NCI-H2171 treated with DMSO at 0.1 percent for 48 hours (cell line): ENCODE measurements at regions not wholly inside any gene's neighbourhood (a gene's known extent, or its start where the extent isn't known, plus 50 kb on each side); places are given as distances from the start of the nearest gene placed in this dataset.

ENCODE experiments used
- DNase-seq: peaks from one replicate; lab custom pipeline; 2025; lab: John Stamatoyannopoulos, UW

DNA sequence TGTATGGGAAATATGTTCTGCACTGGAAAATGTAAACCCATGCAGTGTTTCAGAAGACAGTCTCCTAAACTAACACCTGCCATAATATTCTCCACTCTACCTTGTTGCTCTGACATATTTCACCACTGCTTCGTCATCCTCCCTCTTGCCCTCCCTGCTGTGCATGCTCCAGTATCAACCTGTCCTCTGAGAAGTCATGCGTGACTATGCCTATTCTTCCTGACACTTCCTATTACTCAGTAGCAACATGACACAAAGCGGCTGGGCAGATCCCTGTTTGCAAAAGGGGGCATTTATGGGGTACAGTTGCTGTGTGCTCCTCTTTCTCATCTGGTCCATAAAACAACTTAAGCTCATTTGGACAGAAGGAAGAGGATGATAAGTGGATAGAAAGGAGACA lies 805.6 kb upstream of the EEF2KMT start:
- no peak for DNase-seq

DNA sequence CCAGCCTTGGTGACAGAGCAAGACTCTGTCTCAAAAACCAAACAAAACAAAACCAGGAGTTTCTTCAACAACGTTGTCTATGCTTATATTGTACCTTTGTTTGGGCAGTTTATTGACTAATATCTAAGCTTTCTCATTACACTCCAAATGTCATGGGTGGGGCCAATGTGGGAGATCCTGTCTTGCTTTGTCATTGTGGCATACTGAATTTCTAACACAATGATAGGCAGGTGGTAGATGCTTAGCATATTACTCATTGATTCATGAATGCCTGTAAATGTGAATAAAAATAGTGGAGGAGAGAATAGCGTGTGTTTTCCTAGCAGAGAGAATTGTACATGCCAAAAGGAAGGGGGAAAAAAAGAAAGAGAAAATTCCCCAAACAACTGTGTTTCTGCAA lies 802.5 kb upstream of the EEF2KMT start:
- no peak for DNase-seq

DNA sequence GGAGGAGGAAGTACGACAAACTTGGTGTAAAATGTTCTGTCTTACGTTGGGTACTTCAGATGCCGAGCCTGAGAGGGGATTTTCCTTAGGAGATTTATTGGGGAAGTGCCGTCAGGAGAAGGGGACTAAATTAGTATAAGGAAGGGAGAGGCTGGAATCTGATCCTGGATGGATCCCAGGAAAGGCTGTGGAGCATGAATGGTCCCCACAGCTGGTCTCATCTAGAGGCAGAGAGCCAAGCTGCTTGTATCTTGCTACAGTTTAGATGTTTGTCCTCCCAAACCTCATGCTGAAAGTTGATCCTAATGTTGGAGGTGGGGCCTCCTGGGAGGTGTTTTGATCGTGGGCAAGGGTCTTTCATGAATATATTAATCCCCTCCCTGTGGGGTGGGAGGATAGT lies 798.4 kb upstream of the EEF2KMT start:
- DNase-seq, result no peak

DNA sequence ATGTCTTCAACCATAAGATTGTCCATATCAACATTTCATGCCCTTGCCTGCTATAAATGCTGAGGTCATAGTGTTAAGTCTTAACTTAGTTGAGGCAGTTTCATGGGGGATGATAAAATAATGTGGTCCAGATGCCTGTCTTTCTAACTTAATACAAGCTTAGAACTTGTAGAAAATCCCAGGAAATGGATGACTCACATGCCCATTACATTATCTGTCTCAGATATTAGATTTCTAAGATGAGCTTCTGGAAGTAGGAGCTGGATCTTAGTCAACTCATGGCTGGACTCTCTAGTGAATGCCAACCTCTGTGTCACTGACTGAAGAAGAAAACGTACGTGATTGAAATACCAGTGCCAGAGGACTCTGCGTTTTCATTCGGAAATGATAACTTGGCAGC lies 797.5 kb upstream of the EEF2KMT start:
- no peak for DNase-seq

DNA sequence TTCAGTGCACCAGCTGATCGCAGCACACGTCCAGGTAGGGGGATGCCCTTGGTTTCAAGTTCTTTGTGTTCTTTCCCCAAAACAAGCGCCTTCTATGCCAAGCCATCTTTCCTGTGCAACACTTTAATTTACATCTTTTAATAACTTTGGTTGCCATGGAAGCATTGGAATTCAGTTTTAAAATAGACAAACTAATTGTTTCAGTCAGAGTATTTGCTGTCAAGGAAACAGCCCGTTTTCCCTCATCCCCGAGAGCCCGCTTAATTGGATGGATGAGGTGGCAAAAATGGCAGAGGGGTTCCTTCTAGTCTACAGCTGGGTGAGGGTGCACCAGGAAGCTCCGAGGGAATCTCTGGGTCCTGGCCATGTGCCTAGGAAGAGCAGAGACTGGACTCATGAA lies 793.7 kb upstream of the EEF2KMT start:
- DNase-seq, result no peak

DNA sequence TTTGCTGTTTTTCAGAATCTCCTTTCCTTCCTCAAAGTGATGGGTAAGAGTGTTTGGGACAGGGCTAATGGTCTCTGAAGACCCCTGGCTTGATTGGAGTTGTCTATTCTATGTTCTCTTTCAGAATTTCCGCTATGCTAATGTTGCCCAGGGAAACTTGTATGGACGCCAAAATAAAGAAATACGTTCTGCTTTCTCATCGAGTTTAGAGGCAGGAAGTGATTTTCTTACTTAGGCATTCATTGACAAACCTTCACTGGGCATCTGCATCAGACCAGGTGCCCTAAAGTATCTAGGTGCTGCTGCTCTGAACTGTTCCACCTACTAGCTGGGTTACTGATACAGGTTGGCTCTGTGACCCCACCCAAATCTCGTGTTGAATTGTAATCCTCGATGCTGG lies 787.9 kb upstream of the EEF2KMT start:
- no peak for DNase-seq

DNA sequence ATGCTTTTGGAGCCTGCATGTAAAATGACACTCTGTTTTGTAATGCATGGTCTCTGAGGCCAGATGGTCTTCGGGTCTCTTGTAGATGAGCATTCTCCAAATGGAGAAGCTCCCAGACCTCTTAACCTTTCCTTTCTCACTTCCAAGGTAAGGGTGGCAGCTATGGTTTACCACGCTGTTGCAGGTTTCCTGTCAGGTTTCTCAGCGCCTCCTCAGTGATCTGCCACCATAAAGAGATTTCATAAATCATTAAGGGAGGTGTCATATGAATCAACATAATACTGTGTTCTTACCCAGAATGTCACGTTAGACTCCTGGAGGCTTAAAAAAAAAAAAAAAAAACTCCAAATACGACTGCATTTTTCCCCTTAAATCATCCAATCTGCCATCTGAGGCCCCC lies 787.4 kb upstream of the EEF2KMT start:
- DNase-seq, result no peak

DNA sequence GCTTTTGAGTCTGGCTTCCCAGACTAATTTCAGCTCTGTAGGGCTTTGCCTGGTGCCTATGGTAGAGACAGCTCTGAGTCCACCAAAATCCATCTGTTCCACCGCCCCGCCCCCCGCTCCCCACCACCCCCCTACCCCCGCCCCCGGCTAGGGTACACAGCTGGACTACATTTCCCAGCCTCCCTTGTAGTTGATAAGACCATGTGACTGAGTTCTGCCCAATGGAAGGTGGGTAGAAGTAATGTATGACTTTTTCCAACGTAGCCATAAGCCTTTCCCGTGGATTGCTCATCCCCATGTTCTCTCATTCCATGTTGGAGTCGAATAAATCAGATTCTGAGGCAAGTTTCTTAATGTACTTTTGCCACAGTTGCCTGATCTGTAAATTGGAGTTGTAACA lies 786.7 kb upstream of the EEF2KMT start:
- DNase-seq, result no peak

DNA sequence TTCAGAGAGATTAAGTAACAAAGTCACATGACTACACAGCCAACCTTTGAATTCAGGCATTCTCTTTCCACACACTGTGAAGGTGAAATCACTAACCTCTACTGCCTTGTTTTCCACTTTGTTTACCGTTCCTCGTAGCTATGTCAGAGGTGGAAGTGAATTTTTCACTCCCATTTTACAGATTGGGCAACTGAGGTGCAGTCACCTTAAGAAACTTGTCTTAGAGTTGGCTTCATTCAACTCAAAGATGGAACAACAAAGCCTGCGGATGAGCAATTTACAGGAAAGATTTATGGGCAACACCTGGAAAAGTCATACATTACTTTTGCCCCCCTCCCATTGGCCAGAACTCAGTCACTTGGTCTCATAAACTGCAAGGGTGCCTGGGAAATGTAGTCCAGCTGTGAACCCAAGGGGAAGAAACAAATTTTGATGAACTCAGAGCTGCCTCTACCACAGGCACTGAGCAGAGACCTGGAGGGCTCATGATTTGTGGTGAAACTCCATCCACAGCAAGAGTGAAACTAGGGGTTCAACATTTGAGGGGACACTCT lies 784.6 kb upstream of the EEF2KMT start:
- DNase-seq, result no peak

DNA sequence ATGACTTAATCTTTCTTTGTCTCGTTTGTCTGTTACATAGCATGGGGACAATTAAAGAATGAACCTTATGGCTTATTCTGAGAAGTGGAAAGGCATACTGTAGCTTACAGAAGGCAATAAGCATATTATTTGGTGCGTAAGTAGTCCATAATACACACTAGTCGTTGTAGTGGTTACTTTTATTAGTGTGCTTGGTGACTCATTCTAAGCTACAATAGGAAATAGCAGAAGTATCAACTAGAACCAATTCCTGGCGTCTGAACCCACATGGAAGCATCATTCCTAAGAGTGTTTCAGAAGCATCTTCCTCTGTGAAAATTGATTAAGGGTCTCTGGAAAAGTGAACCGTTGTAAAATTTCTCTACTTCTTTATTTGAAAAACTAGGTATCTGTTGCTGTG lies 777.8 kb upstream of the EEF2KMT start:
- no peak for DNase-seq

DNA sequence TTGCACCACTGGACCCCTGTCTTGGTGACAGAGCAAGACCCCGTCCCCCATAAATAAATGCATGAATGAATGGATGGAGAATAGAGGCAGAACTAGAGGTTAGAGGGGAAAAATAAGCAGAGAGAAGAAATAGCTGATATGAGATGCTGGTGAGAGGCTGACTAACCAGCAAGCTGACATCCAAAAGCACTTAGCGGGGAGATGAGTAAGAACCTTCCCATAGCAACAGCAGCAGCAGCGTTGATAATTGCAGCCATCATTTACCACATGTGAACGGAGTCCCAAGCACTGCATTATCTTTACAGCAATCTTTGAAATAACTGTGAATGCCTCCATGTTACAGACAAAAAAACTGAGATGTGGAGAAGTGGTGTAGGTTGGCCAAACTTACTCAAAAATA lies 777.3 kb upstream of the EEF2KMT start:
- DNase-seq, result no peak

DNA sequence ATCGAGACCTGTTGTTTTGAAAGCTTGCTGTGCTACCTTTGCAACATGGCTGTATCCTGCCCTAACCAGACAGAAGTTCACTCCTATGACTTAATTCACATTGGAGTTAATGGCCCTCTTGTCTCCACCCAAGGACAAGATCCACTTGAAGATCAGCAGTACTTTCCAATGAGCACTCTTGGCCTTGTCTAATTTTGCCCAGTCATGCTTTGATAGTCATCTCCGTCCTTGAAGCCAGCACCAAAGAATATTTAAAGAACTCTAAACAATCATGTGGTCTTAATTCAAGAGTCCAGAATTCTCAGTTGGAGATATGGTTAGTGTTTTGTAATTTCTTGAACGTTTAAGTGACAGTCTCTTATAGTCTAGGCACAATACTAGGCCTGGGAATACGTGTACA lies 775.6 kb upstream of the EEF2KMT start:
- DNase-seq, result no peak

DNA sequence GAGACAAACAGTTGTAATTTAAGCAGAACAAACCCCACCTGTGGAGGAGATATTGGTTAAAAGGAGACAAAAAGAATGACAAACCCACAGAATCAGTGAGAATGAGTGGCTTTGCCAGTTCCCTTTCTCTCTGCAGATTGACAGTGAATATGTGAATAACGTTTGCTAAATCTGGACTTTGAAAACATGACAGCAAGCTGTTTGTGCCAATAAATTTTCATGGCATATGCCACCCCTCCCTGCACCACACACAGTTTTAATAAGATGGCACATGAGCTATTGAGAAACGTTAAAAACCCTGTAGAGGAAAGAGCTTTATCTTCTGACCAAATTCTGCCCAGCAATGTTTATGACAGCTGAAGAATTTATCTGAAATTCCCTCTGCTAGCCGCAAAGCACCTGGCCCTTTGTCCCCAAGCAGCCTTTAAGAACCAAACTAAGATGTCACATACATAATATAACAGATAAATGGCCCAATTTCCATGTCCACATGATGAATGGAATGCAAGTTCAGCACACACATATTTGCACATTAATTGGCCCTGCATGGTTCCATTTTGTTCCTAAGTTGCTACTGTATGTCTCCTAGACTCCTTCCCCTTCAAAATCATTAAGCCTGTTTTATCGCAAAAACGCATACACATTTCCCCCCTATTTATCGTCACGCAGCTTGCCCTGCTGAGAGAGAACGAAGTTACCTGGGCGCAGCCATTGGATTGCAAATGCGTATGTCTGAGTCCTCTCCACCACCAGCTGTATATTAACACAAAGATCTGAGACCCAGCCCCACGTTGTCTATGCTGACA lies 773.5 kb upstream of the EEF2KMT start:
- no peak for DNase-seq

DNA sequence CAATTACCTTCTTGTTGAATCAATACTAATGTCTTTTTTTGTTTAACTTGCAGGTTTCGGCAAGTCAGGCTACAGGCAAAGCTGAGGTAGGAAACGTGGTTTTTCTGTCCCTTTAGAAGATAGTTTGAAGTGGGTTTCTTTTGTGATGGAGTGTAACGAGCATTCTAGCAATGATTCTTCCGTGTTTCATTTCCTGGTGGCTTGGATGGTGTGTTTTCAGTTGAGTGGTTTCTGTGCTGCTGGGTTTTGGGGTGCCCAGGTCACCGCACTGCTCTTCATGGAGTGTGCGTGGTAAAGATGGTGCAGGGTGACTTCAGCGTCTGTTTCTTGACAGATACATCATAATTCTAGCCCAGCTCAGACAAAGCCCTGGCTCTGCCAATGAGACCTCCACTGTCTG lies 769.7 kb upstream of the EEF2KMT start:
- no peak for DNase-seq

DNA sequence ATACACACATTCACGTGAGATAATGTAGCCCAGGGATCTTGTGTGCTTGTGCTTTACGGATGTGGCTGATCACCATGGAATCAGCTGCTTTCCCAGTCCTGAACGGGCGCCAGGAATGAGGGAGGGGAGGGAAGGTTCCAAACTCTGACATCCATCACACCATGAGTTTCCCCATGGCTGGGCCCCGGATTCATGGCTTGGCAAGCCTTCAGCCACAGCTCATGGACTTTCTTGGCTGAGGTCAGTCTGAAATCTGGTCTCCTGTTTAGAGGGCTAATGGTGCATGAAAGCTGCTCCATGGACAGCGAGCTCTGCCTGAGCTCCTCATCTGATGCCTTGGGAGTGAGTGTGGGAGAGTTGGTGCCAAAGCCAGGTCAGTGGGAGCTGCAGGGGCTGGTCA lies 767.6 kb upstream of the EEF2KMT start:
- DNase-seq, result no peak

DNA sequence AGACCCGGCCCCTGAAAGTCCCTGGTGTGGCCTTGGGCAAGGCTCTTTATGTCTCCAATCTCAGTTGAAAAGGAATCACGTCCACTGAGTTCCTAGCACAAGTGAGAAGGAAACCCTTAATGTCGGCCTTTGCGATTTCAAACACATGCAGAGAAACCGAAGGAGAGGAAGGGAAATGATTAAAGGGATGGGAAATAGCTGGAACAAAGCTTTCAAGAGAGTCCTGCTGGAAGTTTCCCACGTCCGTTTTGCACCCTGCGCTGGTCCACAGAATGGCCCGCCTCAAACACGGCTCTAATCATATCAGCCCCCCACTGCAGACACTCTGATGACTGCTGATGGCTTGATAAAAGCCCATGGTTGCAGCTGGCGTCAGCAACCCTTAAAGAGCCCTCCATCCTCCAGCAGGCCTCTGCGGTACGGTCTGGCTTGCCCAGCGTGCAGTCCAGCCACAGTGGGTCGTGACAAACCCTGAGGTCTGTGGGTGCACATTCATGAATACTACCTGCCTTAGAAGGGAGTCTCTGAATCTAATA lies 765.5 kb upstream of the EEF2KMT start:
- no peak for DNase-seq

DNA sequence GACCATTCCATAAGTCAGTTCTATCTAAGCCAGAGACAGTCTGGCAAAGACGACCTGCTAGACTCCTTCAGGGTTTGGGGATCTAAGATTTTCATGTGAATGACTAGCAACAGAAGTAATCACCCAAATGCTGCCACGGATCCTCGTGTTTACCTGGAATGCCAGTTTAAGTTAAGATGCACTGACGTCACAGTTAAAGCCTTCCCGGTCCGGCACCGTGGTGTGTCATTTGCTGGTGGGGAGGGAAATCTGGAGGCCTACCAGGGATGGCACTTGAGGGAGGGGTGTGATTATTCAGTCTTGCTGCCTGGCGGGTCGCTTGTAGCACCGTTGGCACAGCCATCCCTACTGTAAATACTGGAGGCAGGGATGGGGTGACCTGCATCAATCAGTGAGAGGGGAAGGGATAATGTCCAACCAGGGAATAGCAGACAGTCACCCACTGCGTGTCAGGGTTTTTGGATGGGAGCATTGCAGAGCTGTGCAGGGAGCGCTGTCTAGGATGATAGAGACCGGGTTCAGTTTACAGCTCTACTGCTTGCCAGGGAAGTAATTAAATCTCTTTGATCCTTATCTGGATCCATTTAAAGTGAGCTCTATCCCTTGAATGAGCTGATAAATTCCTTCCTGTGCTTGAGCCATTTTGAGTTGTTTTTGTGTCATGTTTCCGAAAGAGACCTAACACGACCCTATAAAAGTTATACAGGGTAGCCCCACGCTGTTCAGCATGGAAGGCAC lies 764.7 kb upstream of the EEF2KMT start:
- no peak for DNase-seq

DNA sequence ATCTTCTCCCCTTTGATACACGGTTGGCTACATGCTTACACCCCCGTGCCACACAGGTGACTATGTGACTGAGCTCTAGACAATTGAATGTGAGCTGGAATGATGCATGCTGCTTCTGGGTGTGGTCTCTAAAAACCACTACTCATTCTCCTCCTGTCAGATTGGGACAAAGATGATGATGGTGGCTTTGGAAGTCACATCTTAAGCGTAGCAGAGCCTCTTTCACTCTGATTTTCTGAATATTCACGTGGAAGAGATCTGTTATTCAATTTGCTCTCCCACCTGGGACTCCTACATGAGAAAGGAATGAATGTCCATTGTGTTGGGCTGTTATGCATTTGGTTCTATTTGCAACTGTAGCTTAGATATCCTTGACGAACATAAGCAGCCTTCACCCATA lies 763.6 kb upstream of the EEF2KMT start:
- DNase-seq, result no peak

DNA sequence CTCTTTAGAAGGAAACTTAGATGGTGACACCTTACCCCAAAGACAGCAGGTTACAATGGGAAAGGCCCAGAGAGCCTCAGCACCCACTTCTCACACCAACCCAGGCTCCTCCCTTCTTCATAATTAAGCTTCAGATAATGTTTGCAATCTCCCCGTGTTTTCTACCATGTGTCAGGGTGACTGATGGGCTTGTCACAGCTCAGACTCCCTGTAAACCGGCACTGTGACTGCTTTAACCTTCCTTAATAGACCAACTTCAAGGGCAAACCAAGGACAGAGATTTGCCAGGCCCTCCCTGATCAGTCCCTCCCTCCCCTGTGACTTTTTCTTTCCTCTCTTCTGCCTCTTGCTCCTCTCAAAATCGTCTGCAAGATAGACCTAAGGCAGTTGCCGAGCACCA lies 760.6 kb upstream of the EEF2KMT start:
- DNase-seq, result no peak

DNA sequence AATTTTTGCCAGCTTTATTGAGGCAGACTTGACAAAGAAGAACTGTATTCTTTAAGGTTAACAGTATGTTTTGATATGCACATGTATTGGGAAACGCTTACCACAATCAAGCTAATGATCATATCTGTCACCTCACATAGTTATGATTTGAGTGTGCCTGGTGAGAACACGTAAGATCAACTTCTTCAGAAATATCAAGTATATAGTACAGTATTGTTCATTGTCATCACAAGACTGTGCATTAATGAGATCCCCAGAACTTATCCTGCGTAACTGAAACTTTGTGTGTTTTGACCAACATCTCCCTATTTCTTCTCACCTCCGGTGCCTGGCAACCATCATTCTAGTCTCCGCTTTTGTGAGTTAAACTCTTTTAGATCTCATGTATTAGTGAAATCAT lies 756.4 kb upstream of the EEF2KMT start:
- DNase-seq, result no peak

DNA sequence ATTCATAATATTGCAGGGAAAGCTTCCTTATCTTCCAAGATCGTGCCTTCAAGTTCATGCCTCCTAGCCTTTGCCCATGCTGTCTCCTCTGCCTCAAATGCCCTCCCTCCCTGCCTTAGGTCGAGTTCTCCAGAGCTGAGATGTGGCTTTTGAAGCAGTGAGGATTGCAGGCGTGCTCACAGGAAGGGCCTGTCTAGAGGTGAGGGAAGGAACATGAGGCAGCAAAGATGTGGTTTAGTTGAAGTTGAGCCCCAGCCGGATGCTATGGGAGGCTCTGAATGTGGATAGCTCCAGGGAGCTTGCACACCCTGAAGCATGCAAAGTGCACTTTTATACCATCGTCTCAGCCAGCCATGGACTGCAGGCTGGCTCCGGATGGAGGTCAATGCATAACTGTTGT lies 754.6 kb upstream of the EEF2KMT start:
- DNase-seq, result no peak

DNA sequence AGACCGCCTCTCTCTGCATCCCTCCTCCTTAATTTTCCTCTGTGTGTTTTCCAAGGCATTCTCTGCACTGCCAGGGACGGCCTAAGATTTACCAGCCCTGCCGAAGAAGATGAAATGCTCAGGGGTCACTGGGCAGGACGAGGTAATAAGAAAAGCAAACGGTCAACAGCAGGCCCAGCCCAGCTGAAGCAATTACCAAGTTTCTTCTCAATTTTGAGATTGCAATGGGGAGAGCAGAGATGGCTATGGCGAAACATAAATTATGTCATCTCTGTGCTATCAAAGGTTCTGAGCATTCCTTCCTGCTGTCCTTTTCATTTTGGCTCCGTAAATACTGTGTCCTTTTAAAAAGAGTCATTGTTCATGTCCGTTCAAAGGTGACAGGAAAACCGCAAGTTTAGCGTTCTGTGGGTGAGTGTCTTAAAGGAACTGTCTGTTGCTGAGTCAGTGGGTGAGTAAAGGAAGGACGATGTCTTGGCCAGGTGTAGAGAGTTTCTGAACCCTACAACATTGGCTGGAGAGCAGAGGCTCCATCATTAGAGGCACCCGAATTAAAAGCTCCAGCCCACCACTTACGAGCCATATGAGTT lies 753.9 kb upstream of the EEF2KMT start:
- DNase-seq, result no peak
